ENCODE measurements at regions not wholly inside any gene's neighbourhood (a gene's known extent, or its start where the extent isn't known, plus 50 kb on each side); places are given as distances from the start of the nearest gene placed in this dataset.

GRCh38 chr3:193910310-193910709, 225.6 kb upstream of the HES1 start:
- 90 to 95% methylated on average over 1 of the region's 1 CpG for WGBS, 2 donors
- TF ChIP-seq, protein P1, sequence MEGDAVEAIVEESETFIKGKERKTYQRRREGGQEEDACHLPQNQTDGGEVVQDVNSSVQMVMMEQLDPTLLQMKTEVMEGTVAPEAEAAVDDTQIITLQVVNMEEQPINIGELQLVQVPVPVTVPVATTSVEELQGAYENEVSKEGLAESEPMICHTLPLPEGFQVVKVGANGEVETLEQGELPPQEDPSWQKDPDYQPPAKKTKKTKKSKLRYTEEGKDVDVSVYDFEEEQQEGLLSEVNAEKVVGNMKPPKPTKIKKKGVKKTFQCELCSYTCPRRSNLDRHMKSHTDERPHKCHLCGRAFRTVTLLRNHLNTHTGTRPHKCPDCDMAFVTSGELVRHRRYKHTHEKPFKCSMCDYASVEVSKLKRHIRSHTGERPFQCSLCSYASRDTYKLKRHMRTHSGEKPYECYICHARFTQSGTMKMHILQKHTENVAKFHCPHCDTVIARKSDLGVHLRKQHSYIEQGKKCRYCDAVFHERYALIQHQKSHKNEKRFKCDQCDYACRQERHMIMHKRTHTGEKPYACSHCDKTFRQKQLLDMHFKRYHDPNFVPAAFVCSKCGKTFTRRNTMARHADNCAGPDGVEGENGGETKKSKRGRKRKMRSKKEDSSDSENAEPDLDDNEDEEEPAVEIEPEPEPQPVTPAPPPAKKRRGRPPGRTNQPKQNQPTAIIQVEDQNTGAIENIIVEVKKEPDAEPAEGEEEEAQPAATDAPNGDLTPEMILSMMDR (IDR thresholded peaks at IDR 0.05) = no peak
- TF ChIP-seq POLR2A (IDR thresholded peaks at IDR 0.05) = no peak
- intact Hi-C loops (cut with DNase I; ENCODE audit: low total_unique reads) = no loop called here
- DNase-seq (ENCODE audit: low spot score in 2 of 2) = no peak
- no peak overlapping the region for H3K4me3 ChIP-seq (ENCODE audit: low read depth, poor library complexity, severe bottlenecking)

DNA sequence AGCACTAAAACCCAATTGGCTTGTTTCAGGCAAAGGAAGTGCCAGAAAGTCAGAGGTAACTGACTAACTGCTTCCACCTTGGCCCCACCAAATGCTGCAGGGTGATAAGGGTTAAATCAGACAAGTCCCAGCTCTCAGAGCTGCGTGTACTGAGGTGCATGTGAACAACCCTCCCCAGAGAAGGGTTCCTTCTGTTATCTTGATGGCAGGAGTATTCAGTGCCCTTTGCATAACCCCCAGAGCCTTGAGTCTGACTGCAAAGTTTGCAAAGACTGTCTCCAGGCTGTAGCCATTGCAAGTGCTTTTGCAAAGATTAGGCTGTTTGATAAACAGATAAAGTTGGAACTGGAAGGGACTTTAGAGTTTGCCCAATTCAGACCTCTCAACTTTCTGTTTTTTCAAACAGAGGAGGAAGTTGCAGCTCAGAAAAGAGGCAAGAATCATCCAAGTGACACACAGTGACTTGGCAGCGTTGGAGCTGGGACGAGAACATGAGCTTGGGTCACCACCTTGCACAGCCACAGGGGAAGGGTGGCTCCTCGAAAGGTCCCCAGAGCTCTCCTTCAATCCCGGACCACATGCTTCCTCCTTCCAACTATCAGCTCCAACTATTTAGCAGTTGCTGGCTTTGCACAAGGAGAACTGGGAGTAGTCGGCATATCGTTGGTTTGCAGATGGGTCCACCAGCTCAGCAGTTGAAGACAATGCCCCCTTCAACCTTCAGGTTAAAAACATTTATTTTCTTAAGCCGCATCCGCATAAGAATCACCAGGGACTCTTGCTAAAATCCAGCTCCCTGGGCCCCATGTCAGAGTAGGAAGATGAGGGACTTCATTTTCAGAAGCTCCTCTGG, 224.8 kb upstream of the HES1 start:
- no peak for TF ChIP-seq POLR2A (IDR thresholded peaks at IDR 0.05)
- TF ChIP-seq, protein P1 (IDR thresholded peaks at IDR 0.05) = no peak
- H3K4me3 ChIP-seq (ENCODE audit: low read depth, poor library complexity, severe bottlenecking) = no peak overlapping the region
- intact Hi-C loops (cut with DNase I; ENCODE audit: low total_unique reads) = no loop called here
- no peak for DNase-seq (ENCODE audit: low spot score in 2 of 2)
- WGBS, 2 donors = 63 to 74% methylated on average over 9 of the region's 9 CpGs

DNA sequence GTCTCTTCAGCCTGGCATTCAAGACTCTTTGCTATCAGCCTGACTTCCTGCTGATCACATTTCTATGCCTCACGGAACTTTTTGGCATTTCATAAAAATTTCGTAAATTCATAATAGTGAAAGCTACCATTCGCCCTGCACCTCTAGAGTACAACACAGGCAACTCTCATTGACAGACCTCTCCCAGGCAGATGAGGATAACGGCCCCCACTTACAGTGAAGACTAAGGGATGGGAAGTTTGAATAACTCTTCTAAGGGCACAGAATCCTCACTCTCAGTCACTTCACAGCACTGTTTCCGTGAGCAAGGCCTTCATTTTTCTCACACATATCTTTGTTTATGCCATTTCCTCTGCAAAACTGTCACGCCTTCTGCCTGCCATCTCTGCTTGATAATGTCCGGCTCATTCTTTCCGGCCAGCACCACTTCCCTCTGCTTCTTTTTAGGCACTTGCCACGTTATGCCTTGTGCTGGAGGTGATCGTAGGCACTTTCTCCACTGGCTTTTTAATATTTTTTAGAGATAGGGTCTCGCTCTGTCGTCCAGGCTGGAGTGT, 224.1 kb upstream of the HES1 start:
- no peak for TF ChIP-seq POLR2A (IDR thresholded peaks at IDR 0.05)
- TF ChIP-seq, protein P1 (IDR thresholded peaks at IDR 0.05) = no peak
- intact Hi-C loops (cut with DNase I; ENCODE audit: low total_unique reads) = no loop called here
- WGBS, 2 donors = 84 to 88% methylated on average over 12 of the region's 12 CpGs
- no peak overlapping the region for H3K4me3 ChIP-seq (ENCODE audit: low read depth, poor library complexity, severe bottlenecking)
- DNase-seq (ENCODE audit: low spot score in 2 of 2) = no peak

DNA sequence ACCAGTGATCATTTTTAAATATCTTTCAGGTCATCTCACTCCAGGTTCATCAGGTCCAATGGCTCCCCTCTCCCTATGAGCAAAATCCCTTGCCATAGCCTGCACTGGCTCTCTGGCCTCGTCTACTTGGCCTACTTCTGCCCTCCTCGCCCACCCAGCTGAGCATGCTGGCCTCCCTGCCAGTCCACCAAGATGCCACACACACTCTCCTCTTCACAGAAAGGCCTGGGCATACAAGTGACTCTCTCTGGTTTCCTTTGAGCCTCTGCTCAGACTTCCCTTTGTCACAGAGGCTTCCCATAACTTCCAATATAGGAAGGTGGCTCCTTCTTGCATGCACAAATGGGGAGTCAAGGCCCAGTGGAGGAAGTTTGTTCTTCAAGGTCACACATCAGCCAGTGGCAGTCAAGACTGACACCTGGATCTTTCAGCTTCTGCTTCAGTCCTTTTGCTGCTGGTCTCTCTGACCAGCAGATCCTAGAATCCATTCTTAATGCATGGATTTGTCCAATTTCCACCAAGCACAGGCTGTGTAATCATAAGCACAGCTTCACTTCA, 223.2 kb upstream of the HES1 start:
- intact Hi-C loops (cut with DNase I; ENCODE audit: low total_unique reads) = no loop called here
- WGBS, 2 donors = 94 to 96% methylated on average over 2 of the region's 2 CpGs
- no peak overlapping the region for H3K4me3 ChIP-seq (ENCODE audit: low read depth, poor library complexity, severe bottlenecking)
- no peak for DNase-seq (ENCODE audit: low spot score in 2 of 2)
- TF ChIP-seq, protein P1 (IDR thresholded peaks at IDR 0.05) = no peak
- no peak for TF ChIP-seq POLR2A (IDR thresholded peaks at IDR 0.05)

DNA sequence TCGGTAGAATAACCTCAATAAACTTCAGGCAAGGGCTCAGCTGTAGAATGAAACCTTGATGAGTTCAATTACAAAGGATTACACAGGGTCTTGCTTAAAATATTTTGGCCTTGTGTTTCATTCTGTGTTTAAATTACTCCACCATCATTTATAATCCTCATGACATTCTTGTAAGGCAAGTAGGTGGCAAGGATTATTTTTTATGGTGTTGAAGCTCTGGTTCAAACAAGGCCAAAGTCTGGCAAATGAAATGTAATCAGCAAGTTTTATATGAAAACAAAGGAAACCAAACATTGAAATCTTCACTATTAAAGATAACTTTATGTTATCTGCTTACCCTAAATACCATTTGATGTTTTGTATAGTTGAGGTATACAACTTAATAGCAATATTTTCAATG, 221.3 kb upstream of the HES1 start:
- intact Hi-C loops (cut with DNase I; ENCODE audit: low total_unique reads) = no loop called here
- TF ChIP-seq, protein P1 (IDR thresholded peaks at IDR 0.05) = no peak
- no peak for TF ChIP-seq POLR2A (IDR thresholded peaks at IDR 0.05)
- WGBS, 2 donors = 89 to 90% methylated on average over 1 of the region's 1 CpG
- no peak for DNase-seq (ENCODE audit: low spot score in 2 of 2)
- no peak overlapping the region for H3K4me3 ChIP-seq (ENCODE audit: low read depth, poor library complexity, severe bottlenecking)

Measured in lower leg skin (tissue), 4 donors.